HCT116 (cell line): ENCODE measurements at regions not wholly inside any gene's neighbourhood (a gene's known extent, or its start where the extent isn't known, plus 50 kb on each side); places are given as distances from the start of the nearest gene placed in this dataset.

Source experiments
- ATAC-seq: fragments of 200-7000 bp; cut with Tn5 transposase; 2 replicates; pipeline ENCODE4 v1.9.1; 2020; ENCODE audit warnings: mild to moderate bottlenecking, moderate library complexity
- BruUV-seq: library from RNA; stranded (reverse); fragments of 400-500 nt; replicated peaks from 2 replicates; lab custom pipeline; 2021; lab: Mats Ljungman, UMichigan
- CTCF ChIA-PET: fragments of 300-600 bp; sonication (Branson Sonifier 250); formaldehyde crosslinking; loops from one replicate; lab custom pipeline; 2021; ENCODE audit warnings: antibody characterized with exemption; lab: Charles Lee
- POLR2A ChIA-PET: fragments of 300-600, 350-600 bp; sonication (Branson Sonifier 250); formaldehyde crosslinking; loops from one replicate; lab custom pipeline; 2021; ENCODE audit warnings: antibody characterized with exemption; lab: Charles Lee
- RAD21 ChIA-PET, 2 experiments: fragments of 300-600 bp; sonication (Branson Sonifier 250); formaldehyde crosslinking; loops; one replicate each; lab custom pipeline; 2023; ENCODE audit warnings: low total read pairs in 2 of 2; ENCODE audit not compliant: uncharacterized antibody in 2 of 2, unreplicated experiment in 2 of 2, low non-redundant PET in 1 of 2; lab: Charles Lee
- DNase-seq: peaks from one replicate; pipeline ENCODE4 v3.0.0-alpha.2; 2010; ENCODE audit warnings: low read depth, low spot score
- H2AFZ ChIP-seq: fragments of 200-600 bp; shearing (Covaris generic), sonication (generic); 2 replicates; pipeline ENCODE4 v1.6.1; 2017; ENCODE audit warnings: low read depth, mixed run types, mixed read lengths, antibody characterized with exemption, low read length; ENCODE audit not compliant: poor library complexity, severe bottlenecking
- H3K27ac ChIP-seq: 2 replicates; pipeline ENCODE4 v1.5.1; 2012; ENCODE audit warnings: low read depth, low read length
- H3K27me3 ChIP-seq: fragments of 200-600 bp; sonication (generic); 2 replicates; pipeline ENCODE4 v1.6.1; 2016; ENCODE audit warnings: mixed run types, low read length, mixed read lengths; ENCODE audit not compliant: insufficient read depth
- H3K36me3 ChIP-seq, 2 experiments: fragments of 200-500 bp in 1 of 2; fragments of 200-600 bp in 1 of 2; sonication (Bioruptor generic) in 1 of 2; sonication (generic) in 1 of 2; 2 replicates each; pipeline versions ENCODE4 v1.5.1 to v1.6.1; 2014 to 2016; ENCODE audit warnings: low read length in 2 of 2, inconsistent platforms in 1 of 2, mixed read lengths in 1 of 2, mixed run types in 1 of 2; ENCODE audit not compliant: insufficient read depth in 2 of 2, control insufficient read depth in 1 of 2
- H3K4me1 ChIP-seq, 2 experiments: fragments of 200-600 bp in 1 of 2; sonication (generic) in 1 of 2; 2 replicates each; pipeline versions ENCODE4 v1.5.1 to v1.6.1; 2012 to 2017; ENCODE audit warnings: low read length in 2 of 2, inconsistent platforms in 1 of 2, mild to moderate bottlenecking in 1 of 2, mixed read lengths in 1 of 2, mixed run types in 1 of 2, moderate library complexity in 1 of 2; ENCODE audit not compliant: insufficient read depth in 2 of 2, control insufficient read depth in 1 of 2
- H3K4me2 ChIP-seq: fragments of 200-600 bp; sonication (generic); 2 replicates; pipeline ENCODE4 v1.6.1; 2017; ENCODE audit warnings: mixed run types, low read length, mixed read lengths
- H3K4me3 ChIP-seq, 2 experiments: fragments of 200-600 bp in 1 of 2; sonication (generic) in 1 of 2; replicated peaks in 1 of 2; 2 replicates each; pipeline ENCODE4 v1.5.1; 2011 to 2016; ENCODE audit warnings: low read length in 2 of 2, control low read depth in 1 of 2, low read depth in 1 of 2, mild to moderate bottlenecking in 1 of 2, mixed read lengths in 1 of 2, mixed run types in 1 of 2
- H3K79me2 ChIP-seq: fragments of 200-600 bp; sonication (generic); 2 replicates; pipeline ENCODE4 v1.6.1; 2017; ENCODE audit warnings: mild to moderate bottlenecking, mixed run types, low read length, moderate library complexity, mixed read lengths; ENCODE audit not compliant: insufficient read depth
- H3K9ac ChIP-seq: fragments of 200-600 bp; sonication (generic); 2 replicates; pipeline ENCODE4 v1.6.1; 2016; ENCODE audit warnings: low read length, mixed read lengths
- H3K9me2 ChIP-seq: fragments of 200-600 bp; sonication (generic), shearing (Covaris generic); 2 replicates; pipeline ENCODE4 v1.6.1; 2017; ENCODE audit warnings: mixed run types, mild to moderate bottlenecking, moderate library complexity; ENCODE audit not compliant: insufficient read depth
- H3K9me3 ChIP-seq, 2 experiments: fragments of 200-500 bp in 1 of 2; fragments of 200-600 bp in 1 of 2; sonication (Bioruptor generic) in 1 of 2; sonication (generic) in 1 of 2; 2 replicates each; pipeline ENCODE4 v1.6.1; 2014 to 2017; ENCODE audit warnings: low read length in 2 of 2, mixed read lengths in 2 of 2, inconsistent platforms in 1 of 2, low read depth in 1 of 2, mild to moderate bottlenecking in 1 of 2, mixed run types in 1 of 2, moderate library complexity in 1 of 2; ENCODE audit not compliant: control insufficient read depth in 1 of 2, insufficient read depth in 1 of 2
- H4K20me1 ChIP-seq: fragments of 200-600 bp; sonication (generic), shearing (Covaris generic); 2 replicates; pipeline ENCODE4 v1.6.1; 2017; ENCODE audit warnings: mixed run types, mild to moderate bottlenecking, moderate library complexity; ENCODE audit not compliant: insufficient read depth
- FOSL1 ChIP-seq: IDR thresholded peaks from 2 replicates; pipeline ENCODE4 v1.6.1; 2012; ENCODE audit warnings: low read depth
- POLR2AphosphoS5 ChIP-seq: IDR thresholded peaks from 2 replicates; pipeline ENCODE4 v1.6.1; 2011; ENCODE audit warnings: mild to moderate bottlenecking, low read depth, low read length, moderate library complexity
- intact Hi-C: fragments of 100-400 bp; cut with micrococcal nuclease; formaldehyde crosslinking; loops from 2 replicates; pipeline ENCODE4 v1.10.0; 2022
- TF ChIP-seq, protein P1 (sequence below): IDR thresholded peaks from 2 replicates; pipeline ENCODE4 v1.6.1; 2011; ENCODE audit warnings: mild to moderate bottlenecking, low read length, moderate library complexity; ENCODE audit not compliant: insufficient replicate concordance; ENCODE audit errors: extremely low read depth

GRCh38 chr6:68307301-68307700 is 327.8 kb upstream of the ADGRB3 start:
- intact Hi-C loops: no loop called here
- no TSS peak for BruUV-seq
- RAD21 ChIA-PET: no interaction called here
- no peak overlapping the region for H3K4me3 ChIP-seq
- DNase-seq (no peak), ATAC-seq (no peak)
- no peak overlapping the region for H3K9ac ChIP-seq
- H3K9me2 ChIP-seq: no peaks in the 10 kb centered on the region
- H3K79me2 ChIP-seq: no peaks in the 10 kb centered on the region
- H2AFZ ChIP-seq: no peak overlapping the region
- H4K20me1 ChIP-seq: no peaks in the 10 kb centered on the region
- H3K36me3 ChIP-seq: no peaks in the 10 kb centered on the region
- H3K27ac ChIP-seq: no peak overlapping the region
- no peak overlapping the region for H3K4me2 ChIP-seq
- CTCF ChIA-PET: no interaction called here
- H3K4me1 ChIP-seq: no peaks in the 10 kb centered on the region
- H3K27me3 ChIP-seq: no peaks in the 10 kb centered on the region
- POLR2A ChIA-PET: no interaction called here
- peaks cover 4 to 6% of the 10 kb centered on the region in 2 experiments; a peak in 2 of 4 replicates for H3K9me3 ChIP-seq
- TF ChIP-seq POLR2AphosphoS5 (no peak), FOSL1 (no peak)

GRCh38 chr6:68296126-68296525 is 339.0 kb upstream of the ADGRB3 start:
- no peak for ATAC-seq
- Histone ChIP-seq H3K36me3 (no peaks in the 10 kb centered on the region), H3K9me2 (no peaks in the 10 kb centered on the region), H3K27ac (no peak overlapping the region), H3K9ac (no peak overlapping the region), H3K4me2 (no peak overlapping the region), H3K4me1 (no peaks in the 10 kb centered on the region), H2AFZ (no peak overlapping the region), H3K4me3 (no peak overlapping the region), H3K79me2 (no peaks in the 10 kb centered on the region), H3K9me3 (peaks cover 0 to 16% of the 10 kb centered on the region in 2 experiments; a peak in 2 of 4 replicates), H3K27me3 (no peaks in the 10 kb centered on the region), H4K20me1 (no peaks in the 10 kb centered on the region)
- ChIA-PET RAD21 (no interaction called here), POLR2A (no interaction called here), CTCF (no interaction called here)
- BruUV-seq: no TSS peak
- intact Hi-C loops: no loop called here
- no peak for DNase-seq
- TF ChIP-seq, protein P1, sequence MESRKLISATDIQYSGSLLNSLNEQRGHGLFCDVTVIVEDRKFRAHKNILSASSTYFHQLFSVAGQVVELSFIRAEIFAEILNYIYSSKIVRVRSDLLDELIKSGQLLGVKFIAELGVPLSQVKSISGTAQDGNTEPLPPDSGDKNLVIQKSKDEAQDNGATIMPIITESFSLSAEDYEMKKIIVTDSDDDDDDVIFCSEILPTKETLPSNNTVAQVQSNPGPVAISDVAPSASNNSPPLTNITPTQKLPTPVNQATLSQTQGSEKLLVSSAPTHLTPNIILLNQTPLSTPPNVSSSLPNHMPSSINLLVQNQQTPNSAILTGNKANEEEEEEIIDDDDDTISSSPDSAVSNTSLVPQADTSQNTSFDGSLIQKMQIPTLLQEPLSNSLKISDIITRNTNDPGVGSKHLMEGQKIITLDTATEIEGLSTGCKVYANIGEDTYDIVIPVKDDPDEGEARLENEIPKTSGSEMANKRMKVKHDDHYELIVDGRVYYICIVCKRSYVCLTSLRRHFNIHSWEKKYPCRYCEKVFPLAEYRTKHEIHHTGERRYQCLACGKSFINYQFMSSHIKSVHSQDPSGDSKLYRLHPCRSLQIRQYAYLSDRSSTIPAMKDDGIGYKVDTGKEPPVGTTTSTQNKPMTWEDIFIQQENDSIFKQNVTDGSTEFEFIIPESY: no peak
